Subcutaneous abdominal adipose tissue (tissue), 5 donors: ENCODE measurements at regions not wholly inside any gene's neighbourhood (a gene's known extent, or its start where the extent isn't known, plus 50 kb on each side); places are given as distances from the start of the nearest gene placed in this dataset.

Experiments
- H3K27ac ChIP-seq: one replicate; pipeline ENCODE4 v1.7.0; 2013; ENCODE audit warnings: low read depth, mild to moderate bottlenecking, inconsistent platforms, low read length, moderate library complexity
- H3K27me3 ChIP-seq, 5 donors: one replicate each; pipeline ENCODE4 v1.7.0; 2013; ENCODE audit warnings: low read length in 5 of 5, inconsistent platforms in 1 of 5; ENCODE audit not compliant: control insufficient read depth in 5 of 5, insufficient read depth in 4 of 5
- H3K36me3 ChIP-seq, 5 donors: one replicate each; pipeline ENCODE4 v1.7.0; 2013; ENCODE audit warnings: low read length in 5 of 5; ENCODE audit not compliant: control insufficient read depth in 5 of 5, insufficient read depth in 5 of 5
- H3K4me1 ChIP-seq, 5 donors: one replicate each; pipeline ENCODE4 v1.7.0; 2013; ENCODE audit warnings: low read length in 5 of 5, mild to moderate bottlenecking in 3 of 5, moderate library complexity in 1 of 5; ENCODE audit not compliant: control insufficient read depth in 5 of 5, insufficient read depth in 5 of 5
- H3K4me3 ChIP-seq, 5 donors: one replicate each; pipeline ENCODE4 v1.7.0; 2013; ENCODE audit warnings: low read length in 5 of 5, low read depth in 1 of 5
- H3K9ac ChIP-seq, 5 donors: one replicate each; pipeline ENCODE4 v1.7.0; 2013; ENCODE audit warnings: low read length in 5 of 5, mild to moderate bottlenecking in 4 of 5, moderate library complexity in 3 of 5
- H3K9me3 ChIP-seq, 5 donors: one replicate each; pipeline ENCODE4 v1.7.0; 2013; ENCODE audit warnings: low read length in 5 of 5; ENCODE audit not compliant: control insufficient read depth in 5 of 5
- donor health status: healthy.
- donor health status: healthy.
- donor health status: healthy.
- donor health status: healthy.
- donor health status: healthy.

GRCh38 chr12:69069479-69069878 is 136.5 kb upstream of the CPM start:
- no peaks in the 10 kb centered on the region for H3K27me3 ChIP-seq
- H3K4me3 ChIP-seq: no peak overlapping the region
- no peaks in the 10 kb centered on the region for H3K36me3 ChIP-seq
- H3K27ac ChIP-seq: no peak overlapping the region
- no peaks in the 10 kb centered on the region for H3K9me3 ChIP-seq
- H3K4me1 ChIP-seq: peaks cover 0 to 19% (median 9%) of the 10 kb centered on the region in 5 donors
- H3K9ac ChIP-seq: no peak overlapping the region

GRCh38 chr12:69070319-69071090 is 137.5 kb upstream of the CPM start:
- Histone ChIP-seq H3K4me3 (no peak overlapping the region), H3K36me3 (no peaks in the 10 kb centered on the region), H3K27me3 (no peaks in the 10 kb centered on the region), H3K9ac (no peak overlapping the region), H3K9me3 (no peaks in the 10 kb centered on the region), H3K4me1 (peaks cover 0 to 19% (median 9%) of the 10 kb centered on the region in 5 donors), H3K27ac (no peak overlapping the region)

GRCh38 chr12:69071091-69071370 is 138.1 kb upstream of the CPM start:
- Histone ChIP-seq H3K36me3 (no peaks in the 10 kb centered on the region), H3K27me3 (no peaks in the 10 kb centered on the region), H3K4me3 (no peak overlapping the region), H3K27ac (no peak overlapping the region), H3K9me3 (no peaks in the 10 kb centered on the region), H3K4me1 (peaks cover 0 to 19% (median 9%) of the 10 kb centered on the region in 5 donors), H3K9ac (no peak overlapping the region)

GRCh38 chr12:69073035-69073434 is 140.1 kb upstream of the CPM start:
- Histone ChIP-seq H3K27me3 (no peaks in the 10 kb centered on the region), H3K27ac (no peak overlapping the region), H3K4me3 (no peak overlapping the region), H3K4me1 (peaks cover 0 to 10% (median 0%) of the 10 kb centered on the region in 5 donors), H3K9ac (no peak overlapping the region), H3K9me3 (no peaks in the 10 kb centered on the region), H3K36me3 (no peaks in the 10 kb centered on the region)

- H3K4me1 ChIP-seq: peaks cover 0 to 10% (median 0%) of the 10 kb centered on the region in 5 donors
- no peak overlapping the region for H3K27ac ChIP-seq
- H3K36me3 ChIP-seq: no peaks in the 10 kb centered on the region
- no peaks in the 10 kb centered on the region for H3K27me3 ChIP-seq
- H3K4me3 ChIP-seq: no peak overlapping the region
- H3K9me3 ChIP-seq: no peaks in the 10 kb centered on the region
- H3K9ac ChIP-seq: no peak overlapping the region
These were observed 141.8 kb upstream of the CPM start for GRCh38 chr12:69074556-69075349.

GRCh38 chr12:69083689-69084088 is 150.7 kb upstream of the CPM start:
- no peaks in the 10 kb centered on the region for H3K36me3 ChIP-seq
- H3K27ac ChIP-seq: no peak overlapping the region
- no peak overlapping the region for H3K4me3 ChIP-seq
- no peak overlapping the region for H3K9ac ChIP-seq
- no peaks in the 10 kb centered on the region for H3K9me3 ChIP-seq
- H3K4me1 ChIP-seq: no peaks in the 10 kb centered on the region
- no peaks in the 10 kb centered on the region for H3K27me3 ChIP-seq

- H3K4me3 ChIP-seq: no peak overlapping the region
- H3K27me3 ChIP-seq: no peaks in the 10 kb centered on the region
These were observed 151.9 kb upstream of the CPM start for GRCh38 chr12:69084816-69085378.

GRCh38 chr12:69085852-69086251 is 152.9 kb upstream of the CPM start:
- H3K27me3 ChIP-seq: no peaks in the 10 kb centered on the region
- no peaks in the 10 kb centered on the region for H3K9me3 ChIP-seq
- H3K4me3 ChIP-seq: no peak overlapping the region
- no peak overlapping the region for H3K9ac ChIP-seq
- no peak overlapping the region for H3K27ac ChIP-seq
- no peaks in the 10 kb centered on the region for H3K36me3 ChIP-seq
- H3K4me1 ChIP-seq: peaks cover 0 to 3% (median 0%) of the 10 kb centered on the region in 5 donors

More at GRCh38 chr12:69084816-69085378, 151.9 kb upstream of the CPM start:
- H3K9me3 ChIP-seq: no peaks in the 10 kb centered on the region
- H3K36me3 ChIP-seq: no peaks in the 10 kb centered on the region
- H3K27ac ChIP-seq: no peak overlapping the region
- H3K4me1 ChIP-seq: no peaks in the 10 kb centered on the region
- no peak overlapping the region for H3K9ac ChIP-seq

- no peaks in the 10 kb centered on the region for H3K36me3 ChIP-seq
- H3K4me1 ChIP-seq: peaks cover 0 to 3% (median 0%) of the 10 kb centered on the region in 5 donors
- H3K27me3 ChIP-seq: no peaks in the 10 kb centered on the region
- H3K9me3 ChIP-seq: no peaks in the 10 kb centered on the region
- no peak overlapping the region for H3K9ac ChIP-seq
- H3K27ac ChIP-seq: no peak overlapping the region
- H3K4me3 ChIP-seq: no peak overlapping the region
These were observed 151.4 kb upstream of the CPSF6 start for GRCh38 chr12:69087986-69088385.

GRCh38 chr12:69090722-69091121 is 148.6 kb upstream of the CPSF6 start:
- H3K9me3 ChIP-seq: no peaks in the 10 kb centered on the region
- no peaks in the 10 kb centered on the region for H3K27me3 ChIP-seq
- no peak overlapping the region for H3K27ac ChIP-seq
- H3K4me3 ChIP-seq: no peak overlapping the region
- peaks cover 0 to 3% (median 0%) of the 10 kb centered on the region in 5 donors for H3K4me1 ChIP-seq
- no peak overlapping the region for H3K9ac ChIP-seq
- no peaks in the 10 kb centered on the region for H3K36me3 ChIP-seq
